Astrocyte of the cerebellum (primary cell): ENCODE measurements at regions not wholly inside any gene's neighbourhood (a gene's known extent, or its start where the extent isn't known, plus 50 kb on each side); places are given as distances from the start of the nearest gene placed in this dataset.

Source experiments
- DNase-seq: peaks from one replicate; pipeline ENCODE4 v3.0.0-alpha.2; 2011; ENCODE audit warnings: low read depth
- H3K4me3 ChIP-seq: 2 replicates; pipeline ENCODE4 v1.5.1; 2011; ENCODE audit warnings: mild to moderate bottlenecking, low read depth, low read length, moderate library complexity
- in situ Hi-C: cut with HindIII; loops from 2 replicates; pipeline ENCODE4 v1.10.0; 2017; ENCODE audit warnings: low sequenced_read_pairs
- TF ChIP-seq, protein P1 (sequence below): IDR thresholded peaks from 2 replicates; pipeline ENCODE4 v1.5.1; 2012; ENCODE audit warnings: low read length, low read depth, moderate library complexity, mild to moderate bottlenecking; ENCODE audit errors: missing control alignments

DNA sequence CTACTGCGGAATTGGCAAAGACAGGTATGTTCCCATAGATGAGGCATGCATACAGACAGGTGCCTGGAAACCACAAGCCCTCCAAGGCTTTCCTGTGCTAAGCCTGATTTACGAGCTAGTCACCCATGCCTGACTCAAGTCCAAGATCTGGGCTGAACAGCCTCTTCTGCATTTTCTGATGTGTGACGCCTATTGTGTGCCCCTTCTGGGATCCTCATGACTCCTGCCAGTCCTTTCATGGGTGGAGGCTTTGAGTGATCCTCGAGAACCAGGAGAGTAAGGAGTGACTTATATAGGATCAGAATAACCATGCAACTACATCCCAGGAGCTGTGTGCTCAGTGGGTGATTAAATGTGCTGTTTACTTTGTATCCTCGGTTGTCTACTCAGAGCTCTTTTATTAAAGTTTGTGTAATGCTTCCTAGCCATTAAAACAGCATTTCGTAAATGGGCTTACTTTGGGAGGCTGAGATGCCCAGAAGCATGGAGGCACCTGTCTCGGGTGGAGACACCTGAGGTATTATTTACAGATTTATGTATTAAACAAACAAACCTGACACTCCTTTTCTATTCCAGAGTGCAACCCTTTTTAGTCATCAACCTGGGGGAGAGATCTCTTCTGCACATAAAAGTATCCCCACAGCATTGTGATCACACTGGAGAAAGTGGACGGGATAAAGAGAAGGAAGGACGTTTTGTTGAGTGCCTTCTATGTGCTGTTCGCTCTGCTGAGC is 373.0 kb upstream of the DYNLRB2 start:
- H3K4me3 ChIP-seq, result no peak overlapping the region
- DNase-seq, result no peak
- in situ Hi-C loops, result no loop called here
- TF ChIP-seq, protein P1, sequence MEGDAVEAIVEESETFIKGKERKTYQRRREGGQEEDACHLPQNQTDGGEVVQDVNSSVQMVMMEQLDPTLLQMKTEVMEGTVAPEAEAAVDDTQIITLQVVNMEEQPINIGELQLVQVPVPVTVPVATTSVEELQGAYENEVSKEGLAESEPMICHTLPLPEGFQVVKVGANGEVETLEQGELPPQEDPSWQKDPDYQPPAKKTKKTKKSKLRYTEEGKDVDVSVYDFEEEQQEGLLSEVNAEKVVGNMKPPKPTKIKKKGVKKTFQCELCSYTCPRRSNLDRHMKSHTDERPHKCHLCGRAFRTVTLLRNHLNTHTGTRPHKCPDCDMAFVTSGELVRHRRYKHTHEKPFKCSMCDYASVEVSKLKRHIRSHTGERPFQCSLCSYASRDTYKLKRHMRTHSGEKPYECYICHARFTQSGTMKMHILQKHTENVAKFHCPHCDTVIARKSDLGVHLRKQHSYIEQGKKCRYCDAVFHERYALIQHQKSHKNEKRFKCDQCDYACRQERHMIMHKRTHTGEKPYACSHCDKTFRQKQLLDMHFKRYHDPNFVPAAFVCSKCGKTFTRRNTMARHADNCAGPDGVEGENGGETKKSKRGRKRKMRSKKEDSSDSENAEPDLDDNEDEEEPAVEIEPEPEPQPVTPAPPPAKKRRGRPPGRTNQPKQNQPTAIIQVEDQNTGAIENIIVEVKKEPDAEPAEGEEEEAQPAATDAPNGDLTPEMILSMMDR, result no peak

GRCh38 chr16:80166082-80166481 is 374.7 kb upstream of the DYNLRB2 start:
- in situ Hi-C loops, result no loop called here
- DNase-seq, result no peak
- TF ChIP-seq, protein P1, result no peak
- no peak overlapping the region for H3K4me3 ChIP-seq

GRCh38 chr16:80164966-80165550 is 375.7 kb upstream of the DYNLRB2 start:
- DNase-seq, result no peak
- H3K4me3 ChIP-seq, result no peak overlapping the region
- TF ChIP-seq, protein P1, result no peak
- in situ Hi-C loops, result no loop called here

DNA sequence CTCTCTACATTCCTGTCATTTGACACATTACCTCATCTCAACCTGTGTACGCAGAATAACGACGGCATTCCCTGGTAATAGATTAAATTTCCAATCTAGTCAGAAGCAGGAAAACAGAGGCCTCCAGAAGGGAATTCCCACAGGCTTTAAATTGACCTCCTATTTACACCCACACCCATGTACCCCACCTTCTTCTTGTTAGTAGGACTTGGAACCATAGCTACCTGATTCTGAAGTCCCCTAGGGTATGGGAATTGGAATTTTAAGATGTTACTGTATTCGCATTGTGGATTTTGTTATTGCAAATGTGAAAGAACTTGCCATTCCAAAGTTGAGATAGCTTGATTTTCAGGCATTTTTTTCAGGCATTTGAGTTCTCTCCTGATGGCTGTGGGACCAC is 377.5 kb upstream of the DYNLRB2 start:
- no peak overlapping the region for H3K4me3 ChIP-seq
- no peak for DNase-seq
- in situ Hi-C loops, result no loop called here
- TF ChIP-seq, protein P1, result no peak

- H3K4me3 ChIP-seq, result no peak overlapping the region
- DNase-seq, result no peak
- TF ChIP-seq, protein P1, result no peak
- in situ Hi-C loops, result no loop called here
Measured at GRCh38 chr16:80161799-80162739, 378.7 kb upstream of the DYNLRB2 start.

- DNase-seq, result no peak
- in situ Hi-C loops, result no loop called here
- TF ChIP-seq, protein P1, result no peak
- H3K4me3 ChIP-seq, result no peak overlapping the region
Measured at GRCh38 chr16:80158766-80159165, 382.0 kb upstream of the DYNLRB2 start.
